ENCODE measurements at regions not wholly inside any gene's neighbourhood (a gene's known extent, or its start where the extent isn't known, plus 50 kb on each side); places are given as distances from the start of the nearest gene placed in this dataset.

GRCh38 chr3:153809097-153809496, 312.1 kb upstream of the ARHGEF26 start:
- H3K27me3 ChIP-seq (ENCODE audit: insufficient read depth, low read length), result no peaks in the 10 kb centered on the region
- RAD21 ChIA-PET (ENCODE audit: low non-redundant PET in 1 of 2, low total read pairs in 2 of 2, uncharacterized antibody in 2 of 2, unreplicated experiment in 2 of 2), result no interaction called here
- H3K79me2 ChIP-seq (ENCODE audit: insufficient read depth, low read length), result no peaks in the 10 kb centered on the region
- no peak overlapping the region for H3K4me2 ChIP-seq (ENCODE audit: low read length)
- H3K4me3 ChIP-seq (replicated peaks in 1 of 2; ENCODE audit: low read depth in 1 of 2, low read length in 2 of 2), result no peak overlapping the region
- CTCF ChIA-PET, result no interaction called here
- no peak for DNase-seq (ENCODE audit: low read depth, low spot score)
- H3K9me2 ChIP-seq (ENCODE audit: insufficient read depth), result no peaks in the 10 kb centered on the region
- BruUV-seq (replicated peaks), result no TSS peak
- H3K36me3 ChIP-seq (ENCODE audit: control insufficient read depth in 1 of 2, insufficient read depth in 2 of 2, low read length in 2 of 2), result no peaks in the 10 kb centered on the region
- H3K4me1 ChIP-seq (ENCODE audit: control insufficient read depth in 1 of 2, insufficient read depth in 2 of 2, low read length in 2 of 2), result no peaks in the 10 kb centered on the region
- ATAC-seq, result no peak
- no peak overlapping the region for H2AFZ ChIP-seq (ENCODE audit: low read depth, low read length, poor library complexity, severe bottlenecking)
- no peak overlapping the region for H3K27ac ChIP-seq (ENCODE audit: low read depth, low read length)
- no peak overlapping the region for H3K9ac ChIP-seq (ENCODE audit: low read length)
- no peaks in the 10 kb centered on the region for H3K9me3 ChIP-seq (ENCODE audit: control insufficient read depth in 1 of 2, insufficient read depth in 1 of 2, low read depth in 1 of 2, low read length in 2 of 2)
- POLR2A ChIA-PET, result no interaction called here
- 0 out of 2 replicates have a peak, but pooled peaks cover 3% of the 10 kb centered on the region for H4K20me1 ChIP-seq (ENCODE audit: insufficient read depth)
- intact Hi-C loops (cut with micrococcal nuclease), result no loop called here
- no peak for TF ChIP-seq SP1 (IDR thresholded peaks at IDR 0.05; ENCODE audit: low read depth)
- no peak for TF ChIP-seq ATF3 (IDR thresholded peaks at IDR 0.05)
- no peak for TF ChIP-seq CTCF (IDR thresholded peaks at IDR 0.05 in 2 of 3, conservative IDR thresholded peaks at IDR 0.05 in 1 of 3; ENCODE audit: borderline replicate concordance in 1 of 3, insufficient read depth in 1 of 3, low read depth in 2 of 3, low read length in 2 of 3)
- TF ChIP-seq SIN3A (IDR thresholded peaks at IDR 0.05; ENCODE audit: low read depth), result no peak
- TF ChIP-seq ZFX (IDR thresholded peaks at IDR 0.05), result no peak

DNA sequence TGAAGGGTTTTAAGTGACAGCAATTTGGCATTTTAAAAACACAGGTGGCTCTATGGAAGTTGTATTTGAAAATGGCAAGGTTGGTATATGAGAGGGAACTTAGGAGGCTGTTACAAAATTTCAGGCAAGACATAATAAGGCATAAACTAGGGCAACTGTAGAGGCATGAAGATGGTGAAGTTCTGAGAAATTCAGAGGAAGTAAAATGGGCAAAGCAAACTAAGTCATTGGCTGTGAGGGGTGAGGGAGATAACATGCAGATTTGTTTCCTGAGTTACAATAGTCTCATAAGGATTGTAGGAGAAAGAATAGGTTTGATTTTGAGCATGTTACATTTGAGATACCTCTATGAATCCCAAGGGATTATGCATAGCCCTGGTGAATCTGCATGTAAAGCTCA, 302.9 kb upstream of the ARHGEF26 start:
- H3K27me3 ChIP-seq (ENCODE audit: insufficient read depth, low read length), result no peaks in the 10 kb centered on the region
- POLR2A ChIA-PET, result no interaction called here
- H3K9ac ChIP-seq (ENCODE audit: low read length), result no peak overlapping the region
- CTCF ChIA-PET, result no interaction called here
- no peaks in the 10 kb centered on the region for H3K79me2 ChIP-seq (ENCODE audit: insufficient read depth, low read length)
- H3K4me2 ChIP-seq (ENCODE audit: low read length), result no peak overlapping the region
- no peak for TF ChIP-seq SP1 (IDR thresholded peaks at IDR 0.05; ENCODE audit: low read depth)
- no peak for TF ChIP-seq YY1 (IDR thresholded peaks at IDR 0.05; ENCODE audit: extremely low read depth, insufficient replicate concordance, low read depth, low read length)
- no peak for TF ChIP-seq POLR2A (IDR thresholded peaks at IDR 0.05; ENCODE audit: borderline replicate concordance, extremely low read depth, insufficient read depth, insufficient read length)
- TF ChIP-seq, protein P1, sequence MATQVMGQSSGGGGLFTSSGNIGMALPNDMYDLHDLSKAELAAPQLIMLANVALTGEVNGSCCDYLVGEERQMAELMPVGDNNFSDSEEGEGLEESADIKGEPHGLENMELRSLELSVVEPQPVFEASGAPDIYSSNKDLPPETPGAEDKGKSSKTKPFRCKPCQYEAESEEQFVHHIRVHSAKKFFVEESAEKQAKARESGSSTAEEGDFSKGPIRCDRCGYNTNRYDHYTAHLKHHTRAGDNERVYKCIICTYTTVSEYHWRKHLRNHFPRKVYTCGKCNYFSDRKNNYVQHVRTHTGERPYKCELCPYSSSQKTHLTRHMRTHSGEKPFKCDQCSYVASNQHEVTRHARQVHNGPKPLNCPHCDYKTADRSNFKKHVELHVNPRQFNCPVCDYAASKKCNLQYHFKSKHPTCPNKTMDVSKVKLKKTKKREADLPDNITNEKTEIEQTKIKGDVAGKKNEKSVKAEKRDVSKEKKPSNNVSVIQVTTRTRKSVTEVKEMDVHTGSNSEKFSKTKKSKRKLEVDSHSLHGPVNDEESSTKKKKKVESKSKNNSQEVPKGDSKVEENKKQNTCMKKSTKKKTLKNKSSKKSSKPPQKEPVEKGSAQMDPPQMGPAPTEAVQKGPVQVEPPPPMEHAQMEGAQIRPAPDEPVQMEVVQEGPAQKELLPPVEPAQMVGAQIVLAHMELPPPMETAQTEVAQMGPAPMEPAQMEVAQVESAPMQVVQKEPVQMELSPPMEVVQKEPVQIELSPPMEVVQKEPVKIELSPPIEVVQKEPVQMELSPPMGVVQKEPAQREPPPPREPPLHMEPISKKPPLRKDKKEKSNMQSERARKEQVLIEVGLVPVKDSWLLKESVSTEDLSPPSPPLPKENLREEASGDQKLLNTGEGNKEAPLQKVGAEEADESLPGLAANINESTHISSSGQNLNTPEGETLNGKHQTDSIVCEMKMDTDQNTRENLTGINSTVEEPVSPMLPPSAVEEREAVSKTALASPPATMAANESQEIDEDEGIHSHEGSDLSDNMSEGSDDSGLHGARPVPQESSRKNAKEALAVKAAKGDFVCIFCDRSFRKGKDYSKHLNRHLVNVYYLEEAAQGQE (IDR thresholded peaks at IDR 0.05; ENCODE audit: low read depth), result no peak
- TF ChIP-seq MAX (IDR thresholded peaks at IDR 0.05), result no peak
- BruUV-seq (replicated peaks), result no TSS peak
- no peaks in the 10 kb centered on the region for H4K20me1 ChIP-seq (ENCODE audit: insufficient read depth)
- RAD21 ChIA-PET (ENCODE audit: low non-redundant PET in 1 of 2, low total read pairs in 2 of 2, uncharacterized antibody in 2 of 2, unreplicated experiment in 2 of 2), result no interaction called here
- DNase-seq (ENCODE audit: low read depth, low spot score), result no peak
- no peaks in the 10 kb centered on the region for H3K9me2 ChIP-seq (ENCODE audit: insufficient read depth)
- intact Hi-C loops (cut with micrococcal nuclease), result no loop called here
- no peaks in the 10 kb centered on the region for H3K9me3 ChIP-seq (ENCODE audit: control insufficient read depth in 1 of 2, insufficient read depth in 1 of 2, low read depth in 1 of 2, low read length in 2 of 2)
- no peaks in the 10 kb centered on the region for H3K36me3 ChIP-seq (ENCODE audit: control insufficient read depth in 1 of 2, insufficient read depth in 2 of 2, low read length in 2 of 2)
- no peak overlapping the region for H3K27ac ChIP-seq (ENCODE audit: low read depth, low read length)
- no peak for ATAC-seq
- no peak overlapping the region for H2AFZ ChIP-seq (ENCODE audit: low read depth, low read length, poor library complexity, severe bottlenecking)
- H3K4me1 ChIP-seq (ENCODE audit: control insufficient read depth in 1 of 2, insufficient read depth in 2 of 2, low read length in 2 of 2), result no peaks in the 10 kb centered on the region
- H3K4me3 ChIP-seq (replicated peaks in 1 of 2; ENCODE audit: low read depth in 1 of 2, low read length in 2 of 2), result no peak overlapping the region

Data from HCT116 (cell line).